GM06990 (cell line): ENCODE measurements at regions not wholly inside any gene's neighbourhood (a gene's known extent, or its start where the extent isn't known, plus 50 kb on each side); places are given as distances from the start of the nearest gene placed in this dataset.
"Not testable (repeated sequence)": the region's sequence is repeated elsewhere in the genome, so short reads cannot be mapped to it uniquely, and the experiment has no call there.

ENCODE experiments used
- DNase-seq: peaks from one replicate; pipeline ENCODE4 v3.0.0-alpha.2; 2011; ENCODE audit not compliant: insufficient read length; ENCODE audit errors: extremely low read depth
- H3K27me3 ChIP-seq: replicated peaks from 2 replicates; pipeline ENCODE4 v1.6.0; 2011; ENCODE audit warnings: low read length; ENCODE audit not compliant: control insufficient read depth, insufficient read depth
- H3K36me3 ChIP-seq: 2 replicates; pipeline ENCODE4 v1.5.1; 2011; ENCODE audit warnings: low read length; ENCODE audit not compliant: control insufficient read depth, insufficient read depth
- H3K4me3 ChIP-seq: replicated peaks from 2 replicates; pipeline ENCODE4 v1.5.1; 2011; ENCODE audit warnings: low read depth, mild to moderate bottlenecking, control low read depth, low read length
- TF ChIP-seq, protein P1 (sequence below): IDR thresholded peaks from 2 replicates; pipeline ENCODE4 v1.5.1; 2011; ENCODE audit warnings: low read length, control low read depth, mild to moderate bottlenecking, inconsistent platforms; ENCODE audit not compliant: insufficient read depth, poor library complexity, severe bottlenecking

GRCh38 chr11:128152796-128153696, 434.3 kb downstream of the ETS1 start:
- no peaks in the 10 kb centered on the region for H3K36me3 ChIP-seq
- H3K4me3 ChIP-seq = no peak overlapping the region
- DNase-seq = no peak
- no peaks in the 10 kb centered on the region; the same call in 1 of the 2 replicates for H3K27me3 ChIP-seq
- TF ChIP-seq, protein P1, sequence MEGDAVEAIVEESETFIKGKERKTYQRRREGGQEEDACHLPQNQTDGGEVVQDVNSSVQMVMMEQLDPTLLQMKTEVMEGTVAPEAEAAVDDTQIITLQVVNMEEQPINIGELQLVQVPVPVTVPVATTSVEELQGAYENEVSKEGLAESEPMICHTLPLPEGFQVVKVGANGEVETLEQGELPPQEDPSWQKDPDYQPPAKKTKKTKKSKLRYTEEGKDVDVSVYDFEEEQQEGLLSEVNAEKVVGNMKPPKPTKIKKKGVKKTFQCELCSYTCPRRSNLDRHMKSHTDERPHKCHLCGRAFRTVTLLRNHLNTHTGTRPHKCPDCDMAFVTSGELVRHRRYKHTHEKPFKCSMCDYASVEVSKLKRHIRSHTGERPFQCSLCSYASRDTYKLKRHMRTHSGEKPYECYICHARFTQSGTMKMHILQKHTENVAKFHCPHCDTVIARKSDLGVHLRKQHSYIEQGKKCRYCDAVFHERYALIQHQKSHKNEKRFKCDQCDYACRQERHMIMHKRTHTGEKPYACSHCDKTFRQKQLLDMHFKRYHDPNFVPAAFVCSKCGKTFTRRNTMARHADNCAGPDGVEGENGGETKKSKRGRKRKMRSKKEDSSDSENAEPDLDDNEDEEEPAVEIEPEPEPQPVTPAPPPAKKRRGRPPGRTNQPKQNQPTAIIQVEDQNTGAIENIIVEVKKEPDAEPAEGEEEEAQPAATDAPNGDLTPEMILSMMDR = no peak

- TF ChIP-seq, protein P1 = no peak
- H3K36me3 ChIP-seq = no peaks in the 10 kb centered on the region
- DNase-seq = no peak
- no peak overlapping the region for H3K4me3 ChIP-seq
- no peaks in the 10 kb centered on the region; the same call in 1 of the 2 replicates for H3K27me3 ChIP-seq
Measured at GRCh38 chr11:128151780-128152179, 435.6 kb downstream of the ETS1 start.

DNA sequence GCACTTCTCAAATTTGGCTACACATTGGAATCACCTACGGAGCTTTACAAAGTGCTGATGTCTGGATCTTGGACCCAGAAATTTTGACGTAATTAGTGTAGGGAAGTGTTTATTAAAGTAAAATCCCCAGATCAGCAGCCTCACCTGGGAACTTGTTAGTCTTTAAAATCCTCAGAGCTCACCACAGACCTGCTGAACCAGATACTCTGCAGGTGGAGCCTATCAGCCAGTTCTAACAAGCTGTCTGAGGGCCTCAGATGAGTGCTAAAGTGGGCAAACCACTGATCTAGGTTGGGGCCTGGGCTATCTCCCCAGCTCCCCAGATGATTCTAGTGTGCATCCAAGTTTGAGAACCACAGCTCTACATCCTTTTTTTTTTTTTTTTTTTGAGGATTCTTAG, 436.0 kb downstream of the ETS1 start:
- no peak for DNase-seq
- Histone ChIP-seq H3K27me3 (no peaks in the 10 kb centered on the region; the same call in 1 of the 2 replicates), H3K36me3 (no peaks in the 10 kb centered on the region), H3K4me3 (no peak overlapping the region)
- TF ChIP-seq, protein P1 = no peak

DNA sequence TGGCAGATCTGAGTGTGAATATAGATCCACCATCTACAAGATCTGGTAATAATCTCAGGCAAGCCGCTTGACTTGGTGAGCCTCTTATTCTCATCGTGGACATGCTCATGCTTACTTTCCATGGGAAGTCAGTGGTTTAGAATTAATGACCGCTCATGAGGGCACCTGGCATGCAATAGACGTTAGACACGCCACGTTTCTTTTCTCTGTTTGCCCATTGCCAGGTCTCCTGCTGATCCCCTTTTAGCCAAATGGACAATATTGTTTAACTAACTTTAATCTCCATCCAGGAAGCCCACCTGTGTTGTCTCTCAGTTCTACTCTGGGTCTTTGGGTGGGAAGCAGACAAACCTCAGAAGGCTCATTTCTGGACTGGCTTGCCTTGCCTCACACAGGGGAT, 439.1 kb downstream of the ETS1 start:
- Histone ChIP-seq H3K4me3 (no peak overlapping the region), H3K27me3 (no peaks in the 10 kb centered on the region), H3K36me3 (no peaks in the 10 kb centered on the region)
- TF ChIP-seq, protein P1 = no peak
- DNase-seq = no peak

DNA sequence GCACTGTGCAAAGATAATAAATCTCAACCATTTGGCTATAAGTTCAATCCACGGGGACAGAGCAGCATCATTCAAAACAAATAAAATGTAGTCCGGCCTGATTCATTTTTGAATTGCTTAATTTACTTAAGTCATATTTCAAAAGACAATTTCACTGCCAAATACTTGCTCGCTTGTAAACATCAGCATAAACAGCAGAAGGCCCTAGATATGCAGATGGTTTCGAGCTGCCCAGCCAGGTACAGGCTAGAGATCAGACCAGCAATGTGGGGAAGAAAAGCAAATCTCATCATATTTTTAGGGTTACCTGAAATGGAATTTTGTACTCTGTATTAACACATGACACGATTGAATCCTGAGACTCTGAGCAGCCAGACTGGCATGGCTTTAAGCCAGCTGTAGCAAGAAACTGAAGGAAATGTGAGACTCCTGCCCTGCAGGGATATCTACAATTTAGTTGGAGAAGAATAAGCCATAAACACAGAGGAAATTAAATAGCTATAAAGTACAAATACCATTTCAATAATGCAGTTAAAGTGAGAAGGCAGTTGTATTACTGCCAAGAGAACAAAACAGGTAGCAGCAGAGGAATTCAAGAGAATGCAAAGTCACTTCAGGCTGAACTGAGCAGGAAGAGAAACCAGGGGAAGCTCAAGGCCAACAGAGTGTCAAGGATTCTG, 440.3 kb downstream of the ETS1 start:
- Histone ChIP-seq H3K27me3 (no peaks in the 10 kb centered on the region), H3K36me3 (no peaks in the 10 kb centered on the region), H3K4me3 (no peak overlapping the region)
- no peak for DNase-seq
- TF ChIP-seq, protein P1 = no peak

DNA sequence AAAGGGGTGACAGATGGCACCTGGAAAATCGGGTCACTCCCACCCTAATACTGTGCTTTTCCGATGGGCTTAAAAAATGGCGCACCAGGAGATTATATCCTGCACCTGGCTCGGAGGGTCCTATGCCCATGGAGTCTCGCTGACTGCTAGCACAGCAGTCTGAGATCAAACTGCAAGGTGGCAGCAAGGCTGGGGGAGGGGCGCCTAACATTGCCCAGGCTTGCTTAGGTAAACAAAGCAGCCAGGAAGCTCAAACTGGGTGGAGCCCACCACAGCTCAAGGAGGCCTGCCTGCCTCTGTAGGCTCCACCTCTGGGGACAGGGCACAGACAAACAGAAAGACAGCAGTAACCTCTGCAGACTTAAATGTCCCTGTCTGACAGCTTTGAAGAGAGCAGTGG, 447.1 kb downstream of the ETS1 start:
- not testable (repeated sequence) for H3K36me3 ChIP-seq, H3K27me3 ChIP-seq, H3K4me3 ChIP-seq, DNase-seq
